Calu3 (cell line): ENCODE measurements at regions not wholly inside any gene's neighbourhood (a gene's known extent, or its start where the extent isn't known, plus 50 kb on each side); places are given as distances from the start of the nearest gene placed in this dataset.

Experiments
- BruUV-seq: library from RNA; stranded (reverse); fragments of 400-500 nt; replicated peaks from 2 replicates; lab custom pipeline; 2021; lab: Mats Ljungman, UMichigan
- CTCF ChIA-PET: fragments of 300-600 bp; sonication (Branson Sonifier 250); formaldehyde crosslinking; loops from one replicate; lab custom pipeline; 2022; ENCODE audit warnings: antibody characterized with exemption; lab: Charles Lee
- DNase-seq: peaks from one replicate; pipeline ENCODE4 v3.0.0; 2022
- H3K27ac Mint-ChIP-seq: one replicate; pipeline ENCODE4 v1.8.0; 2022; ENCODE audit warnings: mixed read lengths; ENCODE audit not compliant: unreplicated experiment
- H3K27me3 Mint-ChIP-seq: one replicate; pipeline ENCODE4 v1.8.0; 2022; ENCODE audit warnings: mixed read lengths; ENCODE audit not compliant: unreplicated experiment
- H3K36me3 Mint-ChIP-seq: one replicate; pipeline ENCODE4 v1.8.0; 2022; ENCODE audit warnings: mild to moderate bottlenecking, moderate library complexity, mixed read lengths; ENCODE audit not compliant: insufficient read depth, unreplicated experiment
- H3K4me1 Mint-ChIP-seq: one replicate; pipeline ENCODE4 v1.8.0; 2022; ENCODE audit warnings: mild to moderate bottlenecking, low read depth, mixed read lengths; ENCODE audit not compliant: unreplicated experiment
- H3K4me3 Mint-ChIP-seq: one replicate; pipeline ENCODE4 v1.8.0; 2022; ENCODE audit warnings: mild to moderate bottlenecking, low read depth, moderate library complexity, mixed read lengths; ENCODE audit not compliant: unreplicated experiment
- H3K9me3 Mint-ChIP-seq: one replicate; pipeline ENCODE4 v1.8.0; 2022; ENCODE audit warnings: low read depth, mixed read lengths; ENCODE audit not compliant: unreplicated experiment
- intact Hi-C: fragments of 100-400 bp; cut with micrococcal nuclease; formaldehyde crosslinking; loops from one replicate; pipeline ENCODE4 v1.10.0; 2022; ENCODE audit not compliant: unreplicated experiment
- TF ChIP-seq, protein P1 (sequence below): fragments of 200-600 bp; IDR thresholded peaks from one replicate; pipeline ENCODE4 v1.8.0; 2022; ENCODE audit warnings: antibody characterized with exemption; ENCODE audit not compliant: unreplicated experiment

DNA sequence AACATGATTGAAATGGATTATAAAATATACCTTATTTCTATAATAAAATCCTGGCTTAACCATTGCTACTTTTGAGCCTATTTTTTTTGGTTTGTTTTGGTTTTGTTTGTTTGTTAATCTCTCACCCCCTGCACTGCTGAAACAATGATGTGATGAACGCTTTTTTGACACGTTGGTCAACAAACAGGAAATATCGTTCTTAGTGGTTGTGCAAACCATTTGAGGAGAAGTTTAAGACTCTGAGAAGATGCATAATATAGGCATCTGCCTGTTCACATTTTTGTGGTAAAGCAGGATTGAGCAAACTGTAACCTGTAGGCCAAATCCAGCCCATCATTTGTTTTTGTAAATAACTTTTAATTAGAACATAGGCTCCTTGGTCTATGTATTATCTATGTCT is 75.5 kb upstream of the MDFIC2 start:
- H3K27ac Mint-ChIP-seq, result no peak overlapping the region
- H3K27me3 Mint-ChIP-seq, result no peaks in the 10 kb centered on the region
- no TSS peak for BruUV-seq
- no peaks in the 10 kb centered on the region for H3K36me3 Mint-ChIP-seq
- H3K9me3 Mint-ChIP-seq, result no peaks in the 10 kb centered on the region
- intact Hi-C loops, result no loop called here
- no peaks in the 10 kb centered on the region for H3K4me1 Mint-ChIP-seq
- H3K4me3 Mint-ChIP-seq, result no peak overlapping the region
- DNase-seq, result no peak
- CTCF ChIA-PET, result no interaction called here
- TF ChIP-seq, protein P1, sequence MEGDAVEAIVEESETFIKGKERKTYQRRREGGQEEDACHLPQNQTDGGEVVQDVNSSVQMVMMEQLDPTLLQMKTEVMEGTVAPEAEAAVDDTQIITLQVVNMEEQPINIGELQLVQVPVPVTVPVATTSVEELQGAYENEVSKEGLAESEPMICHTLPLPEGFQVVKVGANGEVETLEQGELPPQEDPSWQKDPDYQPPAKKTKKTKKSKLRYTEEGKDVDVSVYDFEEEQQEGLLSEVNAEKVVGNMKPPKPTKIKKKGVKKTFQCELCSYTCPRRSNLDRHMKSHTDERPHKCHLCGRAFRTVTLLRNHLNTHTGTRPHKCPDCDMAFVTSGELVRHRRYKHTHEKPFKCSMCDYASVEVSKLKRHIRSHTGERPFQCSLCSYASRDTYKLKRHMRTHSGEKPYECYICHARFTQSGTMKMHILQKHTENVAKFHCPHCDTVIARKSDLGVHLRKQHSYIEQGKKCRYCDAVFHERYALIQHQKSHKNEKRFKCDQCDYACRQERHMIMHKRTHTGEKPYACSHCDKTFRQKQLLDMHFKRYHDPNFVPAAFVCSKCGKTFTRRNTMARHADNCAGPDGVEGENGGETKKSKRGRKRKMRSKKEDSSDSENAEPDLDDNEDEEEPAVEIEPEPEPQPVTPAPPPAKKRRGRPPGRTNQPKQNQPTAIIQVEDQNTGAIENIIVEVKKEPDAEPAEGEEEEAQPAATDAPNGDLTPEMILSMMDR, result no peak

DNA sequence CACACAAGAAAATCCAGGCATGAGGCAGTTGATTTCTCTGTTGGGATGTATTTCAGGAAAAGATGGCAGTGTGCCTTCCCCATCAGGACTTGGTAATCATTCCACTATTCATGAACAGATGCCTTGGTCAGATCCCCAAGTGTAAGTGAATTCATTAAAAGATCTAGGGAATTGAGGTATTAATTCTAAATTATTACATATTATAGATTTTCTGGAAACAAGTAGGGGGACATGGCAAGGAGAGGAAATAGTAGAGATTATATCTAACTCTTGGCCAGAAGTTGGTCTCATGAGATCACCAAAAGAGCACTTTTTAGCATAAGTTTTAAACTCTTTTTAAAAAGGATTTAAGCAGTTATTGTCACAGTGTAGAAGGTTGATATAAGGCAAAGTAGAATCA is 74.4 kb upstream of the MDFIC2 start:
- Mint-ChIP-seq H3K27ac (no peak overlapping the region), H3K27me3 (no peaks in the 10 kb centered on the region), H3K4me1 (no peaks in the 10 kb centered on the region), H3K9me3 (no peaks in the 10 kb centered on the region), H3K4me3 (no peak overlapping the region), H3K36me3 (no peaks in the 10 kb centered on the region)
- TF ChIP-seq, protein P1, result no peak
- intact Hi-C loops, result no loop called here
- no peak for DNase-seq
- CTCF ChIA-PET, result no interaction called here
- no TSS peak for BruUV-seq

DNA sequence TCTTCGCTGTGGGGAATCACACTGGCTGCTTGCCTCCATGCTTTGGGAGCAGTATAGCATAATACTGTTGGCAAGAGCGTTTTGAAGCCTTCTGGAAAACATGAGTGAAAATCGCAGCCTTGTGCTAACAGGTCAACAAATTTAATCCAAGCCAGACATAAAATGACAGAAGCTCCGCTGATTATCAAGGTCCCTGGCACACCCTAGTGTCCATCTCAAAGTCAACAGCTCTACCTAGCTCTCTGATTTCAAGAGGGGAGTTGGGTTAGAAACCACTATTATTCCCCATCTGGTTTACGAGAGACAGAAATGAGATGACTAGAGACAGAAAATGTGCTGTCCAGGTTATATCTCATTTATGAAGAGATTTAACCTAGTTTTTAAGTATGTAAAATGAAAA is 73.6 kb upstream of the MDFIC2 start:
- no TSS peak for BruUV-seq
- TF ChIP-seq, protein P1, result no peak
- Mint-ChIP-seq H3K4me3 (no peak overlapping the region), H3K36me3 (no peaks in the 10 kb centered on the region), H3K27me3 (no peaks in the 10 kb centered on the region), H3K4me1 (no peaks in the 10 kb centered on the region), H3K27ac (no peak overlapping the region), H3K9me3 (no peaks in the 10 kb centered on the region)
- intact Hi-C loops, result no loop called here
- CTCF ChIA-PET, result interaction anchor here (1.1 kb wide), 1 partner anchor 265 kb away, joined by 3 read pairs; no protein-coding TSS in a partner anchor
- no peak for DNase-seq

DNA sequence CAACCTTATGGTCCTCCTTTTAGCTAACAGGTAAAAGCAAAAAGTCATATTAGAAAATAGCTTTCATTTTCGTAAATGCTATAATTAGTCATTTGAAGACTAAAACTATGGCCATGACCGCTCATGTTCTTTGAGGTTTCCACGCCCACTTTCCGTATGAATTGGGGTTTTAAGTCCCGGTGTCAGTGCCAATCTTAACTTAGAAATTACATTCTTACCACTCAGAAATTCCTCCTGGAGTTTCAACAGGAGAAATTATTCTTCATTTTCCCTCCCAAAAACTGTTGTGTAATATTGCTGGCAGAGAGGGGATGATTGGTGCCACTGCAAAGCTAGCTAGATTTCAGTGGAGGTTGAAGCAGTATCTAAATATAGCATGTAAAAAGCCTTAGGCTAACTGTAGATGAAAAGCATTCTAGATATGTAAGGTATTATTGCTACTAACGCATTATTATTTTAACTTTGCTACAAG is 71.0 kb upstream of the MDFIC2 start:
- Mint-ChIP-seq H3K27me3 (no peaks in the 10 kb centered on the region), H3K9me3 (no peaks in the 10 kb centered on the region), H3K36me3 (no peaks in the 10 kb centered on the region), H3K4me3 (no peak overlapping the region), H3K27ac (no peak overlapping the region), H3K4me1 (no peaks in the 10 kb centered on the region)
- no TSS peak for BruUV-seq
- DNase-seq, result no peak
- TF ChIP-seq, protein P1, result no peak
- CTCF ChIA-PET, result no interaction called here
- intact Hi-C loops, result no loop called here
